ENCODE measurements at regions not wholly inside any gene's neighbourhood (a gene's known extent, or its start where the extent isn't known, plus 50 kb on each side); places are given as distances from the start of the nearest gene placed in this dataset.

- Histone ChIP-seq H3K27ac (ENCODE audit: low read depth) (no peak overlapping the region), H3K36me3 (ENCODE audit: insufficient read depth) (no peaks in the 10 kb centered on the region), H3K4me3 (ENCODE audit: low read depth, low read length) (no peak overlapping the region), H3K4me1 (ENCODE audit: insufficient read depth) (no peaks in the 10 kb centered on the region)
- 65% methylated on average over 2 of the region's 2 CpGs for WGBS
- no peak for DNase-seq (ENCODE audit: extremely low spot score)
Measured at GRCh38 chr1:38331496-38332210, 285.1 kb upstream of the POU3F1 start.

- Histone ChIP-seq H3K27ac (ENCODE audit: low read depth) (no peak overlapping the region), H3K4me1 (ENCODE audit: insufficient read depth) (no peaks in the 10 kb centered on the region), H3K36me3 (ENCODE audit: insufficient read depth) (no peaks in the 10 kb centered on the region), H3K4me3 (ENCODE audit: low read depth, low read length) (no peak overlapping the region)
- no peak for DNase-seq (ENCODE audit: extremely low spot score)
- 74% methylated on average over 5 of the region's 5 CpGs for WGBS
Measured at GRCh38 chr1:38330799-38331198, 284.2 kb upstream of the POU3F1 start.

GRCh38 chr1:38329644-38330043 is 283.1 kb upstream of the POU3F1 start:
- H3K27ac ChIP-seq (ENCODE audit: low read depth) = no peak overlapping the region
- no peak overlapping the region for H3K4me3 ChIP-seq (ENCODE audit: low read depth, low read length)
- WGBS = 58% methylated on average over 2 of the region's 2 CpGs
- H3K36me3 ChIP-seq (ENCODE audit: insufficient read depth) = no peaks in the 10 kb centered on the region
- no peak for DNase-seq (ENCODE audit: extremely low spot score)
- no peaks in the 10 kb centered on the region for H3K4me1 ChIP-seq (ENCODE audit: insufficient read depth)

- WGBS = 84% methylated on average over 10 of the region's 10 CpGs
- DNase-seq (ENCODE audit: extremely low spot score) = no peak
- H3K36me3 ChIP-seq (ENCODE audit: insufficient read depth) = no peaks in the 10 kb centered on the region
- H3K27ac ChIP-seq (ENCODE audit: low read depth) = no peak overlapping the region
- no peaks in the 10 kb centered on the region for H3K4me1 ChIP-seq (ENCODE audit: insufficient read depth)
- no peak overlapping the region for H3K4me3 ChIP-seq (ENCODE audit: low read depth, low read length)
Measured at GRCh38 chr1:38328278-38329035, 281.9 kb upstream of the POU3F1 start.

GRCh38 chr1:38327559-38327973 is 281.0 kb upstream of the POU3F1 start:
- no peak for DNase-seq (ENCODE audit: extremely low spot score)
- 59% methylated on average over 2 of the region's 2 CpGs for WGBS
- H3K27ac ChIP-seq (ENCODE audit: low read depth) = no peak overlapping the region
- no peaks in the 10 kb centered on the region for H3K36me3 ChIP-seq (ENCODE audit: insufficient read depth)
- H3K4me3 ChIP-seq (ENCODE audit: low read depth, low read length) = no peak overlapping the region
- H3K4me1 ChIP-seq (ENCODE audit: insufficient read depth) = no peaks in the 10 kb centered on the region

GRCh38 chr1:38326856-38327255 is 280.3 kb upstream of the POU3F1 start:
- DNase-seq (ENCODE audit: extremely low spot score) = no peak
- no peak overlapping the region for H3K27ac ChIP-seq (ENCODE audit: low read depth)
- 82% methylated on average over 9 of the region's 9 CpGs for WGBS
- no peaks in the 10 kb centered on the region for H3K36me3 ChIP-seq (ENCODE audit: insufficient read depth)
- H3K4me3 ChIP-seq (ENCODE audit: low read depth, low read length) = no peak overlapping the region
- H3K4me1 ChIP-seq (ENCODE audit: insufficient read depth) = no peaks in the 10 kb centered on the region

GRCh38 chr1:38326135-38326534 is 279.5 kb upstream of the POU3F1 start:
- H3K27ac ChIP-seq (ENCODE audit: low read depth) = no peak overlapping the region
- 38% methylated on average over 3 of the region's 3 CpGs for WGBS
- no peaks in the 10 kb centered on the region for H3K4me1 ChIP-seq (ENCODE audit: insufficient read depth)
- no peak overlapping the region for H3K4me3 ChIP-seq (ENCODE audit: low read depth, low read length)
- no peaks in the 10 kb centered on the region for H3K36me3 ChIP-seq (ENCODE audit: insufficient read depth)
- DNase-seq (ENCODE audit: extremely low spot score) = no peak

- Histone ChIP-seq H3K27ac (ENCODE audit: low read depth) (no peak overlapping the region), H3K4me3 (ENCODE audit: low read depth, low read length) (no peak overlapping the region), H3K36me3 (ENCODE audit: insufficient read depth) (no peaks in the 10 kb centered on the region), H3K4me1 (ENCODE audit: insufficient read depth) (no peaks in the 10 kb centered on the region)
- WGBS = 94% methylated on average over 2 of the region's 2 CpGs
- no peak for DNase-seq (ENCODE audit: extremely low spot score)
Measured at GRCh38 chr1:38312753-38313152, 266.2 kb upstream of the POU3F1 start.

GRCh38 chr1:38310079-38310478 is 263.5 kb upstream of the POU3F1 start:
- WGBS = 51% methylated on average over 1 of the region's 1 CpG
- no peak for DNase-seq (ENCODE audit: extremely low spot score)
- Histone ChIP-seq H3K4me1 (ENCODE audit: insufficient read depth) (no peaks in the 10 kb centered on the region), H3K36me3 (ENCODE audit: insufficient read depth) (no peaks in the 10 kb centered on the region), H3K4me3 (ENCODE audit: low read depth, low read length) (no peak overlapping the region), H3K27ac (ENCODE audit: low read depth) (no peak overlapping the region)

- DNase-seq (ENCODE audit: extremely low spot score) = no peak
- WGBS = 41% methylated on average over 2 of the region's 2 CpGs
- no peaks in the 10 kb centered on the region for H3K4me1 ChIP-seq (ENCODE audit: insufficient read depth)
Measured at GRCh38 chr1:38308780-38309179, 262.2 kb upstream of the POU3F1 start.

GRCh38 chr1:38305666-38306065 is 259.1 kb upstream of the POU3F1 start:
- WGBS = 94% methylated on average over 1 of the region's 1 CpG
- DNase-seq (ENCODE audit: extremely low spot score) = no peak
- Histone ChIP-seq H3K4me1 (ENCODE audit: insufficient read depth) (no peaks in the 10 kb centered on the region), H3K36me3 (ENCODE audit: insufficient read depth) (no peaks in the 10 kb centered on the region), H3K27ac (ENCODE audit: low read depth) (no peak overlapping the region), H3K4me3 (ENCODE audit: low read depth, low read length) (no peak overlapping the region)

More at GRCh38 chr1:38308780-38309179, 262.2 kb upstream of the POU3F1 start:
- no peak overlapping the region for H3K4me3 ChIP-seq (ENCODE audit: low read depth, low read length)
- no peaks in the 10 kb centered on the region for H3K36me3 ChIP-seq (ENCODE audit: insufficient read depth)
- no peak overlapping the region for H3K27ac ChIP-seq (ENCODE audit: low read depth)

GRCh38 chr1:38303843-38304242 is 257.2 kb upstream of the POU3F1 start:
- DNase-seq (ENCODE audit: extremely low spot score) = no peak
- H3K27ac ChIP-seq (ENCODE audit: low read depth) = no peak overlapping the region
- no peaks in the 10 kb centered on the region for H3K36me3 ChIP-seq (ENCODE audit: insufficient read depth)
- WGBS = 68% methylated on average over 1 of the region's 1 CpG
- no peaks in the 10 kb centered on the region for H3K4me1 ChIP-seq (ENCODE audit: insufficient read depth)
- H3K4me3 ChIP-seq (ENCODE audit: low read depth, low read length) = no peak overlapping the region

GRCh38 chr1:38301040-38301439 is 254.4 kb upstream of the POU3F1 start:
- no peak for DNase-seq (ENCODE audit: extremely low spot score)
- Histone ChIP-seq H3K4me3 (ENCODE audit: low read depth, low read length) (no peak overlapping the region), H3K36me3 (ENCODE audit: insufficient read depth) (no peaks in the 10 kb centered on the region), H3K4me1 (ENCODE audit: insufficient read depth) (no peaks in the 10 kb centered on the region), H3K27ac (ENCODE audit: low read depth) (no peak overlapping the region)
- 71% methylated on average over 7 of the region's 7 CpGs for WGBS

GRCh38 chr1:38300616-38301015 is 254.0 kb upstream of the POU3F1 start:
- WGBS = 52% methylated on average over 3 of the region's 3 CpGs
- Histone ChIP-seq H3K36me3 (ENCODE audit: insufficient read depth) (no peaks in the 10 kb centered on the region), H3K27ac (ENCODE audit: low read depth) (no peak overlapping the region), H3K4me1 (ENCODE audit: insufficient read depth) (no peaks in the 10 kb centered on the region), H3K4me3 (ENCODE audit: low read depth, low read length) (no peak overlapping the region)
- no peak for DNase-seq (ENCODE audit: extremely low spot score)

All from urinary bladder (tissue), 3 donors.